BJ (cell line): ENCODE measurements at regions not wholly inside any gene's neighbourhood (a gene's known extent, or its start where the extent isn't known, plus 50 kb on each side); places are given as distances from the start of the nearest gene placed in this dataset.

Experiments
- CTCF ChIA-PET: fragments of 350-600 bp; formaldehyde crosslinking; extraction: SDS; loops from one replicate; lab custom pipeline; 2021; ENCODE audit warnings: antibody characterized with exemption, inconsistent platforms; lab: Yijun Ruan, JAX
- POLR2A ChIA-PET: fragments of 300-600 bp; sonication (Branson Sonifier 250); formaldehyde crosslinking; extraction: SDS; loops from one replicate; lab custom pipeline; 2021; ENCODE audit warnings: antibody characterized with exemption; lab: Charles Lee
- DNase-seq: peaks from one replicate; pipeline ENCODE4 v3.0.0-alpha.2; 2011; ENCODE audit warnings: low read depth
- H3K27me3 ChIP-seq: 2 replicates; pipeline ENCODE4 v1.6.0; 2011; ENCODE audit warnings: low read length; ENCODE audit not compliant: control insufficient read depth, insufficient read depth
- H3K36me3 ChIP-seq: 2 replicates; pipeline ENCODE4 v1.5.1; 2011; ENCODE audit warnings: low read length; ENCODE audit not compliant: control insufficient read depth, insufficient read depth
- H3K4me3 ChIP-seq: 2 replicates; pipeline ENCODE4 v1.5.1; 2011; ENCODE audit warnings: low read depth, mild to moderate bottlenecking, control low read depth, low read length
- CTCF ChIP-seq: IDR thresholded peaks from 2 replicates; pipeline ENCODE4 v1.5.1; 2011; ENCODE audit warnings: low read depth, mild to moderate bottlenecking, control low read depth, inconsistent platforms, low read length, moderate library complexity; ENCODE audit not compliant: insufficient read depth

GRCh38 chr12:19885093-19885812 is 446.0 kb downstream of the AEBP2 start:
- no peaks in the 10 kb centered on the region for H3K27me3 ChIP-seq
- ChIA-PET POLR2A (no interaction called here), CTCF (no interaction called here)
- H3K36me3 ChIP-seq, result no peaks in the 10 kb centered on the region
- no peak for DNase-seq
- TF ChIP-seq CTCF, result no peak
- H3K4me3 ChIP-seq, result no peak overlapping the region

DNA sequence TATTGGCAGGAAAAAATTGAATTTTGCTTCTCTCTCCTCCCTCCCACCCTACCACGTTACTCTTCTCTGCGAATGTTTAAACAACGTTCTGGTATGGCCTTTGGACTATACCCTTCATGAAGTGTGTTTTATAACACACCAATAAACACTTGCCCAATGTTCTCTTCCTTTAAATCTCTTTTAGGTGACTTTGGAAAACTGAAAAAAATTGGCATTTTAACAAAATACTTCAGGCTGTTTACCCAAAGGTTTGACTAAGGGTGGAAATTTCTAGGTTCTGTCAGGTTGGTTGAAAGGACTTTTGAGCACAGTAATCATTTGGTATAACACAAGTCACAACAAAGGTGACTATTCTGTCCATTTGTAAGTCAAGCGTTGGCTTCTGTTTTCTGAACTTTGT is 446.8 kb downstream of the AEBP2 start:
- POLR2A ChIA-PET, result no interaction called here

GRCh38 chr12:19886639-19887064 is 447.4 kb downstream of the AEBP2 start:
- no peak for DNase-seq
- CTCF ChIA-PET, result interaction anchor here (0.6 kb wide), 1 partner anchor 312 kb away, joined by 4 read pairs; no protein-coding TSS in a partner anchor
- POLR2A ChIA-PET, result no interaction called here
- no peak overlapping the region for H3K4me3 ChIP-seq
- H3K27me3 ChIP-seq, result no peaks in the 10 kb centered on the region
- no peaks in the 10 kb centered on the region for H3K36me3 ChIP-seq
- no peak for TF ChIP-seq CTCF

More for the DNA sequence above, 446.8 kb downstream of the AEBP2 start:
- CTCF ChIA-PET, result no interaction called here
- no peaks in the 10 kb centered on the region for H3K36me3 ChIP-seq
- no peak for DNase-seq
- no peak for TF ChIP-seq CTCF
- no peak overlapping the region for H3K4me3 ChIP-seq
- no peaks in the 10 kb centered on the region for H3K27me3 ChIP-seq

DNA sequence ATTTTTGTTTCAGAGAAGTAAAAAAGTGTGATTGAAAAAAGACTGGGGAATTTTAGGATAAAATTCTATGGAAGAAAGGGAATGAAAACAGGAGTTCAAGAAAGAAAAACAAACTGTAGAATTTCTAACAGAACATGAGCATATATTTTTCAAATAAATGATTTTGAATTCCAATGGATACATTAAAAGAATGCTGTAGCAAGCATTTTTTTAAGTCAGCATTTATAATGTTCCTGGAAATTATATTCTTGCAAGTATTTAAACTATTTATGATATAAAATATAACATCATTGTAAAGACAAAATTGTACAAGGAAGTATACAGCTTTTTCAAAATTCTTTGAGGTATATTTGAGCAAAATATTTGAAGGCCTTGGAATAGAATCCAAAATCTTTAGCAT is 450.7 kb downstream of the AEBP2 start:
- Histone ChIP-seq H3K36me3 (no peaks in the 10 kb centered on the region), H3K4me3 (no peak overlapping the region), H3K27me3 (no peaks in the 10 kb centered on the region)
- TF ChIP-seq CTCF, result no peak
- no peak for DNase-seq
- ChIA-PET POLR2A (no interaction called here), CTCF (no interaction called here)

GRCh38 chr12:19891936-19892591 is 452.8 kb downstream of the AEBP2 start:
- no peaks in the 10 kb centered on the region for H3K27me3 ChIP-seq
- ChIA-PET POLR2A (interaction anchor here (0.6 kb wide), 1 partner anchor 314 kb away, joined by 8 read pairs; no protein-coding TSS in a partner anchor), CTCF (interaction anchor here (0.8 to 2.4 kb wide), 5 partner anchors 8 to 318 kb away, joined by 3 to 14 read pairs (median 6); no protein-coding TSS in a partner anchor)
- no peak overlapping the region for H3K4me3 ChIP-seq
- no peak for TF ChIP-seq CTCF
- no peak for DNase-seq
- no peaks in the 10 kb centered on the region for H3K36me3 ChIP-seq
